ENCODE measurements at regions not wholly inside any gene's neighbourhood (a gene's known extent, or its start where the extent isn't known, plus 50 kb on each side); places are given as distances from the start of the nearest gene placed in this dataset.
"Not testable (repeated sequence)": the region's sequence is repeated elsewhere in the genome, so short reads cannot be mapped to it uniquely, and the experiment has no call there.

DNA sequence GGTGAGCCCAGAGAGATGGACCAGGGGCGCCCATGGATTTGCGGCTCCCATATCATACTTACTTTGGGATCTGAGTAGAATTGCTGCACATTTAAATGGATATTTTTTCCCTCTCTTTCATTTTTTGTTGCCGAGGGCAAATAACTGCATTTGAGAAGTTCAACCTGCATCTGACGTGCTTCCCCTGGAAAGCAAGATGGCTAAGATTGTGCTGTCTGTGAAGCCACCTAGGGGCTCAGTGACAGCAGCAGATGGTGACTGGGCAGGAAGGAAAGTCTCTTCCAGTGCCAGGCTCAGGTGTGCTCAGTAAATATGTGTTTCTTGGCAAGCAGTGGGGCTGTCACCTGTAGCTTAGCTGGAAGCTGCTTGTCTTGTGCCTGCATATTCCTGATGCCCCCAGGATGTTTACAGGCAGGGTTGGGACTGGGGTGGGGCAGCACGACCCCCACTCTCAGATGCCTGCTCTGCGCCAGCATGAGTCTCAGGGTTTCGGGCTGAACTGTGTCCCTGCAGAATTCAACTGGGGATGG lies 59.8 kb upstream of the ETV3 start:
- Mint-ChIP-seq H3K4me3 (no peak overlapping the region), H3K27me3 (ENCODE audit: low read depth) (peaks cover 12% of the 10 kb centered on the region), H3K4me1 (peaks cover 30% of the 10 kb centered on the region), H3K36me3 (no peaks in the 10 kb centered on the region), H3K9me3 (no peaks in the 10 kb centered on the region), H3K27ac (no peak overlapping the region)
- ChIA-PET CTCF (interaction anchor here (1.5 to 1.6 kb wide), 2 partner anchors 113 to 173 kb away, joined by 3 to 5 read pairs; no protein-coding TSS in a partner anchor), POLR2A (no interaction called here)
- DNase-seq (ENCODE audit: low spot score) (no peak), ATAC-seq (no peak)
- TF ChIP-seq, protein P1, sequence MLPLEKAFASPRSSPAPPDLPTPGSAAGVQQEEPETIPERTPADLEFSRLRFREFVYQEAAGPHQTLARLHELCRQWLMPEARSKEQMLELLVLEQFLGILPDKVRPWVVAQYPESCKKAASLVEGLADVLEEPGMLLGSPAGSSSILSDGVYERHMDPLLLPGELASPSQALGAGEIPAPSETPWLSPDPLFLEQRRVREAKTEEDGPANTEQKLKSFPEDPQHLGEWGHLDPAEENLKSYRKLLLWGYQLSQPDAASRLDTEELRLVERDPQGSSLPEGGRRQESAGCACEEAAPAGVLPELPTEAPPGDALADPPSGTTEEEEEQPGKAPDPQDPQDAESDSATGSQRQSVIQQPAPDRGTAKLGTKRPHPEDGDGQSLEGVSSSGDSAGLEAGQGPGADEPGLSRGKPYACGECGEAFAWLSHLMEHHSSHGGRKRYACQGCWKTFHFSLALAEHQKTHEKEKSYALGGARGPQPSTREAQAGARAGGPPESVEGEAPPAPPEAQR (CRISPR knock-in tag; IDR thresholded peaks at IDR 0.05): no peak
- TF ChIP-seq, protein P2, sequence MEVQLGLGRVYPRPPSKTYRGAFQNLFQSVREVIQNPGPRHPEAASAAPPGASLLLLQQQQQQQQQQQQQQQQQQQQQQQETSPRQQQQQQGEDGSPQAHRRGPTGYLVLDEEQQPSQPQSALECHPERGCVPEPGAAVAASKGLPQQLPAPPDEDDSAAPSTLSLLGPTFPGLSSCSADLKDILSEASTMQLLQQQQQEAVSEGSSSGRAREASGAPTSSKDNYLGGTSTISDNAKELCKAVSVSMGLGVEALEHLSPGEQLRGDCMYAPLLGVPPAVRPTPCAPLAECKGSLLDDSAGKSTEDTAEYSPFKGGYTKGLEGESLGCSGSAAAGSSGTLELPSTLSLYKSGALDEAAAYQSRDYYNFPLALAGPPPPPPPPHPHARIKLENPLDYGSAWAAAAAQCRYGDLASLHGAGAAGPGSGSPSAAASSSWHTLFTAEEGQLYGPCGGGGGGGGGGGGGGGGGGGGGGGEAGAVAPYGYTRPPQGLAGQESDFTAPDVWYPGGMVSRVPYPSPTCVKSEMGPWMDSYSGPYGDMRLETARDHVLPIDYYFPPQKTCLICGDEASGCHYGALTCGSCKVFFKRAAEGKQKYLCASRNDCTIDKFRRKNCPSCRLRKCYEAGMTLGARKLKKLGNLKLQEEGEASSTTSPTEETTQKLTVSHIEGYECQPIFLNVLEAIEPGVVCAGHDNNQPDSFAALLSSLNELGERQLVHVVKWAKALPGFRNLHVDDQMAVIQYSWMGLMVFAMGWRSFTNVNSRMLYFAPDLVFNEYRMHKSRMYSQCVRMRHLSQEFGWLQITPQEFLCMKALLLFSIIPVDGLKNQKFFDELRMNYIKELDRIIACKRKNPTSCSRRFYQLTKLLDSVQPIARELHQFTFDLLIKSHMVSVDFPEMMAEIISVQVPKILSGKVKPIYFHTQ (CRISPR knock-in tag; IDR thresholded peaks at IDR 0.05): no peak
- no peak for TF ChIP-seq NFE2L1 (CRISPR knock-in tag; IDR thresholded peaks at IDR 0.05)
- no peak for TF ChIP-seq SP1 (CRISPR knock-in tag; conservative IDR thresholded peaks at IDR 0.05)
- TF ChIP-seq, protein P3, sequence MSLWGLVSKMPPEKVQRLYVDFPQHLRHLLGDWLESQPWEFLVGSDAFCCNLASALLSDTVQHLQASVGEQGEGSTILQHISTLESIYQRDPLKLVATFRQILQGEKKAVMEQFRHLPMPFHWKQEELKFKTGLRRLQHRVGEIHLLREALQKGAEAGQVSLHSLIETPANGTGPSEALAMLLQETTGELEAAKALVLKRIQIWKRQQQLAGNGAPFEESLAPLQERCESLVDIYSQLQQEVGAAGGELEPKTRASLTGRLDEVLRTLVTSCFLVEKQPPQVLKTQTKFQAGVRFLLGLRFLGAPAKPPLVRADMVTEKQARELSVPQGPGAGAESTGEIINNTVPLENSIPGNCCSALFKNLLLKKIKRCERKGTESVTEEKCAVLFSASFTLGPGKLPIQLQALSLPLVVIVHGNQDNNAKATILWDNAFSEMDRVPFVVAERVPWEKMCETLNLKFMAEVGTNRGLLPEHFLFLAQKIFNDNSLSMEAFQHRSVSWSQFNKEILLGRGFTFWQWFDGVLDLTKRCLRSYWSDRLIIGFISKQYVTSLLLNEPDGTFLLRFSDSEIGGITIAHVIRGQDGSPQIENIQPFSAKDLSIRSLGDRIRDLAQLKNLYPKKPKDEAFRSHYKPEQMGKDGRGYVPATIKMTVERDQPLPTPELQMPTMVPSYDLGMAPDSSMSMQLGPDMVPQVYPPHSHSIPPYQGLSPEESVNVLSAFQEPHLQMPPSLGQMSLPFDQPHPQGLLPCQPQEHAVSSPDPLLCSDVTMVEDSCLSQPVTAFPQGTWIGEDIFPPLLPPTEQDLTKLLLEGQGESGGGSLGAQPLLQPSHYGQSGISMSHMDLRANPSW (CRISPR knock-in tag; conservative IDR thresholded peaks at IDR 0.05; ENCODE audit: low read depth): no peak
- no peak for TF ChIP-seq ZNF232 (CRISPR knock-in tag; IDR thresholded peaks at IDR 0.05)
- TF ChIP-seq, protein P4, sequence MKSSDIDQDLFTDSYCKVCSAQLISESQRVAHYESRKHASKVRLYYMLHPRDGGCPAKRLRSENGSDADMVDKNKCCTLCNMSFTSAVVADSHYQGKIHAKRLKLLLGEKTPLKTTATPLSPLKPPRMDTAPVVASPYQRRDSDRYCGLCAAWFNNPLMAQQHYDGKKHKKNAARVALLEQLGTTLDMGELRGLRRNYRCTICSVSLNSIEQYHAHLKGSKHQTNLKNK (CRISPR knock-in tag; IDR thresholded peaks at IDR 0.05): no peak
- TF ChIP-seq TEAD4 (CRISPR knock-in tag; IDR thresholded peaks at IDR 0.05): no peak

DNA sequence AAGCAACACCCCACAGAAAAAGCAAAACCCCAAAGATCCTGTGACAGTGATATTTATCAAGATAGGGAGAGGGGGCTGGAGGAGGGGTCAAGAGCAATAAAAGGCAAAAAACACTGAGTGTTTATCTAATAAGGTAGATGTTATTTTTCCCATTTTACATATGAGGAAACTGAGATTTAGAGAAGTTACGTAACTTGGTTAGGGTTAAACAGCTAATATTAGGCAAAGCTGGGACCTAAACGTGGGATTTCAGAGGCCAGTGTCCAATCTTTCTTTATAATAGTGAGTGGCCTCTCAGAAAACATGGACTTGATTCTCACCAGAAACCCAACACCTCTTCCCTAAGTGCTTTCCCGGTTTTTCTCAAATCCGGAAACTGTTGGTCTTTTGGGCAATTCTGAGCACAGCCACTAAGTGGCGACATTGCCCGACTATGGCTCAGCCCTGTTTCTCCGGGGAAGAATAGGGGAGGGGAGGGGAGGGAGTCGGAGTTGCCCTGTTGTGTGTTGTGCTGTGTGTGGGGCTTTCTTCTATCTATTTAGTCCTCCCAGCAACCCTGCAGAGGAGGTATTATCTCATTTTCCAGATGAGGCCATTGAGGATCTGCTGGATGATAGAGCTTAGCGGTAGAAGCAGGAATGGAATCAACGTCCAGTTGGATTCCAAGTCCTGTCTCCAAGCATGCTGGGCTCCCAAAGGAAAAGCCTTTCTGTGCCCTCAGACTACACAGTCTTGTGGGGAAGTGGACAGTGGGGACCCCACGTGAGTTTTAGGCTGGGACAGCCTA lies 58.7 kb upstream of the ETV3 start:
- peaks cover 22% of the 10 kb centered on the region for H3K4me1 Mint-ChIP-seq
- H3K9me3 Mint-ChIP-seq; H3K36me3 Mint-ChIP-seq; H3K27ac Mint-ChIP-seq; H3K4me3 Mint-ChIP-seq; DNase-seq (ENCODE audit: low spot score): not testable (repeated sequence)
- TF ChIP-seq, protein P5, sequence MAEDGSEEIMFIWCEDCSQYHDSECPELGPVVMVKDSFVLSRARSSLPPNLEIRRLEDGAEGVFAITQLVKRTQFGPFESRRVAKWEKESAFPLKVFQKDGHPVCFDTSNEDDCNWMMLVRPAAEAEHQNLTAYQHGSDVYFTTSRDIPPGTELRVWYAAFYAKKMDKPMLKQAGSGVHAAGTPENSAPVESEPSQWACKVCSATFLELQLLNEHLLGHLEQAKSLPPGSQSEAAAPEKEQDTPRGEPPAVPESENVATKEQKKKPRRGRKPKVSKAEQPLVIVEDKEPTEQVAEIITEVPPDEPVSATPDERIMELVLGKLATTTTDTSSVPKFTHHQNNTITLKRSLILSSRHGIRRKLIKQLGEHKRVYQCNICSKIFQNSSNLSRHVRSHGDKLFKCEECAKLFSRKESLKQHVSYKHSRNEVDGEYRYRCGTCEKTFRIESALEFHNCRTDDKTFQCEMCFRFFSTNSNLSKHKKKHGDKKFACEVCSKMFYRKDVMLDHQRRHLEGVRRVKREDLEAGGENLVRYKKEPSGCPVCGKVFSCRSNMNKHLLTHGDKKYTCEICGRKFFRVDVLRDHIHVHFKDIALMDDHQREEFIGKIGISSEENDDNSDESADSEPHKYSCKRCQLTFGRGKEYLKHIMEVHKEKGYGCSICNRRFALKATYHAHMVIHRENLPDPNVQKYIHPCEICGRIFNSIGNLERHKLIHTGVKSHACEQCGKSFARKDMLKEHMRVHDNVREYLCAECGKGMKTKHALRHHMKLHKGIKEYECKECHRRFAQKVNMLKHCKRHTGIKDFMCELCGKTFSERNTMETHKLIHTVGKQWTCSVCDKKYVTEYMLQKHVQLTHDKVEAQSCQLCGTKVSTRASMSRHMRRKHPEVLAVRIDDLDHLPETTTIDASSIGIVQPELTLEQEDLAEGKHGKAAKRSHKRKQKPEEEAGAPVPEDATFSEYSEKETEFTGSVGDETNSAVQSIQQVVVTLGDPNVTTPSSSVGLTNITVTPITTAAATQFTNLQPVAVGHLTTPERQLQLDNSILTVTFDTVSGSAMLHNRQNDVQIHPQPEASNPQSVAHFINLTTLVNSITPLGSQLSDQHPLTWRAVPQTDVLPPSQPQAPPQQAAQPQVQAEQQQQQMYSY (CRISPR knock-in tag; IDR thresholded peaks at IDR 0.05): peak; percentile 77
- ChIA-PET POLR2A (interaction anchor here (0.5 kb wide), 1 partner anchor 347 kb away, joined by 3 read pairs; no protein-coding TSS in a partner anchor), CTCF (interaction anchor here (0.9 to 2.9 kb wide), 8 partner anchors 10 to 290 kb away, joined by 3 to 13 read pairs (median 4); no protein-coding TSS in a partner anchor)
- peak; percentile 75 for ATAC-seq
- H3K27me3 Mint-ChIP-seq (ENCODE audit: low read depth): peaks cover 12% of the 10 kb centered on the region

All from WTC11 (cell line).